GM18520 (cell line): ENCODE measurements at regions not wholly inside any gene's neighbourhood (a gene's known extent, or its start where the extent isn't known, plus 50 kb on each side); places are given as distances from the start of the nearest gene placed in this dataset.

ENCODE experiments used
- ATAC-seq: cut with Tn5 transposase; IDR thresholded peaks from one replicate; pipeline ENCODE4 v1.9.1; 2021; ENCODE audit not compliant: unreplicated experiment

GRCh38 chr2:71878626-71879508 lies 268.8 kb downstream of the CYP26B1 start:
- ATAC-seq: no peak

- ATAC-seq: no peak
Measured at GRCh38 chr2:71877636-71878035, 270.0 kb downstream of the CYP26B1 start.

DNA sequence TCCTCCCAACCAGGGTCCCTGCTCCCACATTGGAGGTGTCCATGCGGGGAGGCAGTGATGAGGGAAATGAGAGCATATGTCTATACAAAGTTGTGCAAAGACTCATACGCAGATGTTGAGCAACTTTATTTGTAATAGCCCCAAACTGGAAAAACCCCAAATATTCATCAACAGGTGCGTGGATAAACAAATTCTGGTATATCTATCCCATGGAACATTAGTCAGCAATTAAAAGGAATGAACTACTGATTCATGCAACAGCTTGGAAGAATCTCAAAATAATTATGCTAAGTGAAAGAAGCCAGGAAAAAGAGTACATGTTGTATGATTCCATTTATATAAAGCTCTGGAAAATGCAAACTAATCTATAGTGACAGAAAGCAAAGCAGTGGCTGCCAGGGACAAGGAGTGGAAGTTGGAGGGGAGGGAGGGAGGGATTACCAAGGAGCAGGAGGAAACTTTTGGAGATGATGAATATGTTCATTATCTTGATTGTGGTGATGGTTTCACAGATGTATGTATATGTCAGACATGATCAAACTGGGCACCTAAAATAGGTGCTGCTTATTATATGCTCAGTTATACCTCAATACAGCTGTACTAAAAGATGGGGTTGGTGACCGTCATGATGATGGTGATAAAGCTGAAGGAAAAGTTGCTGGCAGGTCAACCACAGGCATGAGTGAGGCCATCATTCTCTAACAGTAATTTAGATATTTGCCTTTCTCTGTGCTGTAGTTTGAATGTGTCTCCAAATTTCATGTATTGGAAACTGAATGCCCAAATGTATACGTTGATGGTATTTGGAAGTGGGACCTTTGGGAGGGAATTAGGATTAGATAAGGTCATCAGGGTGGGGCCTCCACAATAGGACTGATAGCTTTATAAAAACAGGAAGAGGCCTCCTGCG lies 270.9 kb downstream of the CYP26B1 start:
- ATAC-seq: no peak

DNA sequence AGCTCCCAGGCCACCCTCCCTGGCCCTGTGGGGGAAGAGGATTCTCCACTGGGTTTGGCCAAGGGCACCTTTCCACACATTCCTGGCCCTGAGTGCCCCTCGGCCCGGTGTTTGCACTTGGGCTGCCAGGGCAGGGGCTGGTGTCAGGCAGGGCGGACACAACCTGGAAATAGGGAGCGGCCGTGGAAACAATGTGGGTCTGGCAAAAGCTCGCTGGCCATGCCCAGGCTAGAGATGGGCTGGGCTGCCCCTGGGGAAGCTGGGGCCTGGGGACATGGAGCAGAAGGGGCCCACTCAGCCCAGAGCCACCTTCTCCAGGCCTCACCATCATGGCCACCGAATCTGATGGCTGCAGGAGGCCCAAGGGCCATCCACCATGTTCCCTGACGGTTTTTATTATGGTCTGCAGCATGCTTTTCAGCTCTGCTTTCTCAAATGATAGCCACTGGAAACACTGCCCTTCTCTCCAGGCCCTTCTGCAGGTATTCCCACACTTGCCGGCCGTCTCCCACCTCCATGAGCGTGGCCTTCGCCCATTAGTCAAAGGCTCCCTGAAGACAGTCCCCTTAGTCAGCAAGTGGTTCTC lies 275.1 kb downstream of the CYP26B1 start:
- no peak for ATAC-seq

- no peak for ATAC-seq
Measured at GRCh38 chr2:71865391-71865965, 282.2 kb downstream of the CYP26B1 start.

- no peak for ATAC-seq
Measured at GRCh38 chr2:71864085-71864484, 283.6 kb downstream of the CYP26B1 start.

- no peak for ATAC-seq
Measured at GRCh38 chr2:71863396-71863795, 284.3 kb downstream of the CYP26B1 start.

DNA sequence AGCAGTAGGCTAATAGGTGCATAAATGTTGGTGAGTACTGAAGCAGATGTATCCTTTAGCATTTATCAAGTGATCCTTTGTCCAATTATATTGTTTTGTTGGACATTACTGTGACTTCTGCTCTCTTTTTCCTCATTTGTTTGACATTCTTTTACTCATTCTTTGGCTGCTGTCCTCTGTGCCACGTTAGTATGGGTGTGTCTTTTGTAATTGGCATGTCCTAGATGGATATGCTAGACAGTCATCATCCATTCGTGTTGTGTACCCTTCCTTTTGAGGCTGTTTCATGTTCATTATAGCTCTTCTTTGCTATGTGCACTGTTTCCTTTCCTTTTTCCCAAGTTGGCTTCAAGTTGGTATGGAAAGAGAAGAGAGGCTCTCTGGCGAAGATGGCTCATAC lies 284.7 kb downstream of the CYP26B1 start:
- ATAC-seq: no peak

GRCh38 chr2:71861186-71862160 lies 286.2 kb downstream of the CYP26B1 start:
- no peak for ATAC-seq

GRCh38 chr2:71860381-71860926 lies 287.2 kb downstream of the CYP26B1 start:
- no peak for ATAC-seq

DNA sequence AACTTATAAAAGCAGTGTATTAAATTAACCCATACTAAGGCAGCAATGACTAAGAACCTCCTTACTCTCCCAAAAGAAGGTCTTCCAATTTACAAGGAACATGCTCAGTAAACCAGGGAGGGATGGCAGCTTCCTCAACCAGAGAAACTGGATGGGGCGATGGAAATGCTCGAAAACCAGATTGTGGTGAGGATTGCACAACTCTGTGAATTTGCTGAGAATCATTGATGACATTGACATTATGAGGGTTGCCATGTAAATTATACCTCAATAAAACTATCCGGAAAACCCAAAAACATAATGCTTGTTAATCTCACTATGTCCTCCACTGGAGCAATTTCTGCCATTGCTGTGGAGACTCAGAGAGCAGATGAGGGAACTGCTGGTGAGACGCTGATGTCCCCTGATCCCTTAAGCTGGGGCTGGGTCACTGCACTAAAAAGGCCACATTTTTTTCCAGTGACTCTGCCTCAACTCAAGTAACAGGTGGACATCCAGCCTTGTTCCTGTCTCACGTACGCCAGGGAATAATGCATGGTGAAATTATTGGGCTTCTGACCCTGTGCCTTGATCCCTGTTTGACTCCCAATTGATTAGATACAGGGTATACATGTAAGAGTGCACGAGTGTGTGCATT lies 288.3 kb downstream of the CYP26B1 start:
- ATAC-seq: no peak

DNA sequence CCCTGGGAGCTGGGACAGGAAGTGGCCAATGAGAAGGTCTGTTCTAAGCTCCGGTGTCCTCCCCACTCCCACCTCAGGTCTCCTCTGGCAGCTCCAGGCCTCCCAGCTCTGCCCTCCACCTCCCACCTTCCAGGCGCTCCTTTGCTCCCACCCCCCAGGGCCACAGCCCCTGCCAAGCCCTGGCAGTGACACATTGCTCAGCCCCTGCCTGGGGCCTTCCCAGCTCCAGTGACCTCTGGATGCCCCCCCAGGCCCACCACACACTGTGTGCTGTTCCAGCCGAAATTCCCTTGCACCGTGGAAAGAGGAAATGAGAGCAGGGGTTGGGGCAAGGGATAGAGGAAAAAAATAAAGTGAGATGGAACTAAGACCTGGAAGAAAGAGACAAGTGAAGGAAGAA lies 289.6 kb downstream of the CYP26B1 start:
- ATAC-seq: no peak

- no peak for ATAC-seq
Measured at GRCh38 chr2:71857636-71858035, 290.0 kb downstream of the CYP26B1 start.

- no peak for ATAC-seq
Measured at GRCh38 chr2:71856773-71857525, 290.7 kb downstream of the CYP26B1 start.

GRCh38 chr2:71853858-71854257 lies 293.8 kb downstream of the CYP26B1 start:
- no peak for ATAC-seq

DNA sequence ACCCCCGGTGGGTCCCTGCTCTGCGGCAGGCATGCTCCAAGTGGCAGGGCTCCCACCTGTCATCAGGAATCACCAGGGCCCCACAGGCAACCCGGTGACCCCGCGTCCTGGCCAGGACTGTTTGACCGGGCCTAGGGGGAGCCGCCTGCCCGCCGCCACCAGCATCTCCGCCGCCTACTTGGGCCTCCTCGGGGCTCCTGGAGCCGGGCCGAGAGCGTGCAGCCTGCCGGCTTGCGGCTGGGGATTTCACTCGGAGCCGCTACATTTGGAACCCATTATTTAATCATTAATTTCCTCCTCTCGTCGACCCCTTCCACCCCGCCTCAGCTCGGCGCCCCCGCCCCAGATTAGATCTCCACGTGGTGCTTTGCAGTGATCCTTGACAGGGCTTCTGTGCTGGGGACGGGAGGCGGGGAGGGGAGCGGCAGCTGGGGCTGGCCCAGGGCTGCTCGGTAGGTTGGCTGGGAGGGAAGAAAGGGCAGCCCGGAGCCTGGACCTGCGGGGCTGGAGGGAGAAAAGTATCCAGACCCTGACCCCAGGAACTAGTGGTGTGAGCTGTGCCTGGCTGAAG lies 295.4 kb downstream of the CYP26B1 start:
- ATAC-seq: no peak

DNA sequence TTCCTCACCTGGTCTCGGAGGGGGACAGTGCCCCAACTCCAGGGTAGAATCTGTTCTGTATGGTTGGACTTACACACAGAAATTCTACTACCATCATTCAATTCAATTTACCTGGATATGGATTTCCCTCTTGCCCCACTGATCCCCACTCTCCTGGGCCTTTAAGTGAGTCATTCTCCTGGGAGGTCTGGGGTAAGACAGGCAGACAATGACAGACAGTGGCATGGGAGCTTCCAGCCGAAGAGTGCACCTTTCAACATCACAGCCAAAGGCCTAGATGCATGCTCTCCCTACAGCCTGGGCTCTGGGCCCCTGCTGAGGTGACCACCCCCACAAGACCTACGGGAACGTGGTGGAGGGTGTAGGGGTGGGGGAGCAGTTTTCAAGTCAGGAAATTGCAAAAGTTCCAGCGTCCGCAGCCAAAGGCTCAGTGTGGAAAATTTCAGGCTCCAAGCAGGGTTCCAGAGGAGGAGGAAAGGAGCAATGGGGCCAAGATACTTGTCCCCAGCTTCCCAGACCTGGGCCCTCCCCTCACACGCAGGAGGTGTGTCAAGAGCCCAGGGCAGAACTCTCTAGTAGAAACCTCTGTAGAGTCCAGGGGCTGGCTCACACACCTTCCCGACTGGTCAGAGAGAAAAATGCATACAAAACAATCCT lies 296.4 kb downstream of the CYP26B1 start:
- no peak for ATAC-seq
